NCI-H1092 (cell line): ENCODE measurements at regions not wholly inside any gene's neighbourhood (a gene's known extent, or its start where the extent isn't known, plus 50 kb on each side); places are given as distances from the start of the nearest gene placed in this dataset.
"Not testable (repeated sequence)": the region's sequence is repeated elsewhere in the genome, so short reads cannot be mapped to it uniquely, and the experiment has no call there.

Experiments
- DNase-seq: peaks from one replicate; lab custom pipeline; 2025; lab: John Stamatoyannopoulos, UW

GRCh38 chr2:40690525-40690924, 238.6 kb upstream of the SLC8A1 start:
- DNase-seq = no peak

GRCh38 chr2:40700231-40700954, 248.5 kb upstream of the SLC8A1 start:
- no peak for DNase-seq

GRCh38 chr2:40712197-40712894, 260.5 kb upstream of the SLC8A1 start:
- not testable (repeated sequence) for DNase-seq

GRCh38 chr2:40716879-40717278, 265.0 kb upstream of the SLC8A1 start:
- no peak for DNase-seq

- DNase-seq = no peak
Measured at GRCh38 chr2:40719414-40719813, 267.5 kb upstream of the SLC8A1 start.

GRCh38 chr2:40721595-40721994, 269.7 kb upstream of the SLC8A1 start:
- no peak for DNase-seq

GRCh38 chr2:40723194-40723593, 271.3 kb upstream of the SLC8A1 start:
- no peak for DNase-seq

GRCh38 chr2:40725040-40725439, 273.1 kb upstream of the SLC8A1 start:
- no peak for DNase-seq

- no peak for DNase-seq
Measured at GRCh38 chr2:40725950-40726349, 274.1 kb upstream of the SLC8A1 start.

GRCh38 chr2:40734797-40735196, 282.9 kb upstream of the SLC8A1 start:
- DNase-seq = no peak

GRCh38 chr2:40737180-40737579, 285.3 kb upstream of the SLC8A1 start:
- no peak for DNase-seq

GRCh38 chr2:40740419-40740818, 288.5 kb upstream of the SLC8A1 start:
- DNase-seq = no peak

GRCh38 chr2:40741532-40741931, 289.6 kb upstream of the SLC8A1 start:
- DNase-seq = no peak

- DNase-seq = no peak
Measured at GRCh38 chr2:40746191-40746590, 294.3 kb upstream of the SLC8A1 start.

GRCh38 chr2:40751981-40752380, 300.1 kb upstream of the SLC8A1 start:
- DNase-seq = no peak

GRCh38 chr2:40752796-40753195, 300.9 kb upstream of the SLC8A1 start:
- DNase-seq = no peak

GRCh38 chr2:40754912-40755311, 303.0 kb upstream of the SLC8A1 start:
- no peak for DNase-seq

- no peak for DNase-seq
Measured at GRCh38 chr2:40758401-40759155, 306.7 kb upstream of the SLC8A1 start.

- no peak for DNase-seq
Measured at GRCh38 chr2:40760071-40760666, 308.3 kb upstream of the SLC8A1 start.

GRCh38 chr2:40773291-40773690, 321.4 kb upstream of the SLC8A1 start:
- DNase-seq = no peak

- DNase-seq = no peak
Measured at GRCh38 chr2:40783704-40784103, 331.8 kb upstream of the SLC8A1 start.

GRCh38 chr2:40786636-40787035, 334.7 kb upstream of the SLC8A1 start:
- DNase-seq = no peak

- DNase-seq = no peak
Measured at GRCh38 chr2:40797120-40797519, 345.2 kb upstream of the SLC8A1 start.
